Uterus (tissue), 3 donors: ENCODE measurements at regions not wholly inside any gene's neighbourhood (a gene's known extent, or its start where the extent isn't known, plus 50 kb on each side); places are given as distances from the start of the nearest gene placed in this dataset.

Experiments
- DNase-seq, 2 donors: peaks; one replicate each; pipeline ENCODE4 v3.0.0-alpha.2; 2019 to 2020
- H3K27ac ChIP-seq, 2 donors: fragments of 200-600 bp; sonication (generic); 1 replicate in 1 of 2; 2 replicates in 1 of 2; pipeline ENCODE4 v1.5.1; 2016 to 2018
- H3K27me3 ChIP-seq, 2 donors: fragments of 200-600 bp; sonication (generic); one replicate each; pipeline ENCODE4 v1.5.1; 2018 to 2019; ENCODE audit warnings: control low read depth in 1 of 2
- H3K36me3 ChIP-seq, 2 donors: fragments of 200-600 bp; sonication (generic); one replicate each; pipeline ENCODE4 v1.5.1; 2019; ENCODE audit warnings: control low read depth in 1 of 2
- H3K4me1 ChIP-seq, 2 donors: fragments of 200-600 bp; sonication (generic); one replicate each; pipeline ENCODE4 v1.5.1; 2018 to 2019; ENCODE audit warnings: control low read depth in 1 of 2
- H3K4me3 ChIP-seq, 2 donors: fragments of 200-600 bp; sonication (generic); 1 replicate in 1 of 2; 2 replicates in 1 of 2; pipeline ENCODE4 v1.5.1; 2018 to 2019; ENCODE audit warnings: mild to moderate bottlenecking in 1 of 2
- H3K9me3 ChIP-seq, 2 donors: fragments of 200-600 bp; sonication (generic); one replicate each; pipeline ENCODE4 v1.5.1; 2019; ENCODE audit warnings: control low read depth in 1 of 2
- POLR2A ChIP-seq, 2 donors: fragments of 450-650 bp; IDR thresholded peaks; one replicate each; pipeline ENCODE4 v1.6.1; 2016; ENCODE audit warnings: antibody characterized with exemption in 2 of 2, mild to moderate bottlenecking in 1 of 2, moderate library complexity in 1 of 2
- intact Hi-C: fragments of 100-400 bp; cut with DNase I; formaldehyde crosslinking; loops from one replicate; pipeline ENCODE4 v1.15.1; 2023; ENCODE audit warnings: low total_unique reads
- TF ChIP-seq, protein P1 (sequence below), 4 experiments: fragments of 200-600 bp in 2 of 4; fragments of 450-650 bp in 2 of 4; sonication (generic) in 2 of 4; IDR thresholded peaks; one replicate each; pipeline ENCODE4 v1.5.1; 2016 to 2019; ENCODE audit warnings: antibody characterized with exemption in 4 of 4, mild to moderate bottlenecking in 2 of 4, moderate library complexity in 1 of 4
- donor health status: DM: yes; HTN: yes; CAD: no.

DNA sequence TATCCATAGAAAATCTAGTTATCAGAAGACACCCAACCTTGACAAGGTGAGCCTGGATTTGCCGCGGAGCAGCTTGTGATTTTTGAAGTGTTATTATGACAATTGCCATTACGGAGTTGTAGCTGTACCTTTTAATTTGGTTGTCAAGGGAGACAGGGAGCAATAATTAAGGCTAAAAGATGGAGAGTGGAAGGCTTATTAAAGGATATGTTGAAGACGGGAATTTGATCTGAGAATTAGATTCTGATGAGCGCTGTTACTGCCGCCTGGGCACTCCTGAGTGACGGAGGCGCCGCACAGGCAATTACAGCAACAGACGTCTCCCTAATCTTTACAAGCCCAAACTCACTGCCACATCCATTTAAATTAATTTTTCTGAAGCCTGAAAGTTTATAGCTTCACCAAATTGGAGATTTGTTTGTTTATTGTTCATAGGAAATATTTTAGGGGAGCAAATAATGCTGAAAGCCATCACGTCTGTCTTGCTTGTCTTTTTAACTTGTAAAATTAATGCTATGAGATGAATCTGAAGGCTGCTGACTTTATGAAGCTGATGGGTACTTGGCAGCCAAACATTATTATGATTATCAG is 475.0 kb upstream of the ADARB2 start:
- Histone ChIP-seq H3K36me3 (no peaks in the 10 kb centered on the region), H3K27me3 (no peaks in the 10 kb centered on the region), H3K27ac (no peak overlapping the region), H3K4me1 (no peaks in the 10 kb centered on the region), H3K9me3 (no peaks in the 10 kb centered on the region), H3K4me3 (no peak overlapping the region)
- no peak for TF ChIP-seq POLR2A (IDR thresholded peaks at IDR 0.05)
- TF ChIP-seq, protein P1, sequence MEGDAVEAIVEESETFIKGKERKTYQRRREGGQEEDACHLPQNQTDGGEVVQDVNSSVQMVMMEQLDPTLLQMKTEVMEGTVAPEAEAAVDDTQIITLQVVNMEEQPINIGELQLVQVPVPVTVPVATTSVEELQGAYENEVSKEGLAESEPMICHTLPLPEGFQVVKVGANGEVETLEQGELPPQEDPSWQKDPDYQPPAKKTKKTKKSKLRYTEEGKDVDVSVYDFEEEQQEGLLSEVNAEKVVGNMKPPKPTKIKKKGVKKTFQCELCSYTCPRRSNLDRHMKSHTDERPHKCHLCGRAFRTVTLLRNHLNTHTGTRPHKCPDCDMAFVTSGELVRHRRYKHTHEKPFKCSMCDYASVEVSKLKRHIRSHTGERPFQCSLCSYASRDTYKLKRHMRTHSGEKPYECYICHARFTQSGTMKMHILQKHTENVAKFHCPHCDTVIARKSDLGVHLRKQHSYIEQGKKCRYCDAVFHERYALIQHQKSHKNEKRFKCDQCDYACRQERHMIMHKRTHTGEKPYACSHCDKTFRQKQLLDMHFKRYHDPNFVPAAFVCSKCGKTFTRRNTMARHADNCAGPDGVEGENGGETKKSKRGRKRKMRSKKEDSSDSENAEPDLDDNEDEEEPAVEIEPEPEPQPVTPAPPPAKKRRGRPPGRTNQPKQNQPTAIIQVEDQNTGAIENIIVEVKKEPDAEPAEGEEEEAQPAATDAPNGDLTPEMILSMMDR (IDR thresholded peaks at IDR 0.05) = no peak
- no peak for DNase-seq
- intact Hi-C loops = no loop called here

DNA sequence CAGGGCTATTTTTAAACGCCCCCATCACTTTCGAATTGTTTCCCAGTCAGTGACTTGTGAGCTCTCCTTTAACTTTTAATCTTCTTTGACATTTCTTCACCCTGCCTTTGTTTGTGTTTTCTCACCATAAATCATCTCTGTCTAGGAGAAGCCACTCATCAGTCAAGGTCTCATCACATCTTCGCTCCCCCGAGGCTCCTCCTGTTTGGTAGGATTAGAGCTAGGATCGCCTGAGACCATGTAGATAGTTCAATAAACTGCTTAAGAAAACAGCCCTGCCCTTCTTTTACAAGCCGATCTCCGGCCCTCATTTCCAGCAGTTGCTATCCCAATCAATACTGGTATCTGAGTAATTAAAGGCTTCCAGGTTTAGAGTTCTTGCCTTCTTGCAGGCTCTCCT is 472.8 kb upstream of the ADARB2 start:
- H3K9me3 ChIP-seq = no peaks in the 10 kb centered on the region
- intact Hi-C loops = no loop called here
- no peak overlapping the region for H3K27ac ChIP-seq
- H3K36me3 ChIP-seq = no peaks in the 10 kb centered on the region
- no peak for TF ChIP-seq POLR2A (IDR thresholded peaks at IDR 0.05)
- no peaks in the 10 kb centered on the region for H3K27me3 ChIP-seq
- H3K4me3 ChIP-seq = no peak overlapping the region
- no peaks in the 10 kb centered on the region for H3K4me1 ChIP-seq
- no peak for DNase-seq

DNA sequence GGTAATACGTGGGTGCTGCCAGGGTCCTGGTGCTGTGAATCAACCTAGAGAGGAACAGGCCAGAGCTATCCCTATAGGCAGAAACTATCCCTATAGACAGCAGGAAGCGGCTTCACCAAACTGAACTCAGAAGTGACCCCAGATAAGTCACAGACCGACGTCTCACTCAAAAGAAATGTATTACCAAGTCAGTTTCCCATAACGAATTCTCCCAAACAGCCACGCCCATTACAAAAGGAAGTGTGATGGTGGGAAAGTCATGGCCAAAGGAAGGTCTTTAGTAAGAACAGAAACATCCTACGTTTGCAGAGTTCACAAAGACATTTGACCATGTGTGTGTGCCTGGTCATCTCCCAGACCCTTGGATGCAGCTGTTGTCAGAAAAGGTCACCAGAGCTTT is 470.8 kb upstream of the ADARB2 start:
- H3K36me3 ChIP-seq = no peaks in the 10 kb centered on the region
- H3K27me3 ChIP-seq = no peaks in the 10 kb centered on the region
- no peaks in the 10 kb centered on the region for H3K4me1 ChIP-seq
- TF ChIP-seq POLR2A (IDR thresholded peaks at IDR 0.05) = no peak
- TF ChIP-seq, protein P1 (IDR thresholded peaks at IDR 0.05) = no peak
- no peaks in the 10 kb centered on the region for H3K9me3 ChIP-seq
- no peak overlapping the region for H3K27ac ChIP-seq
- intact Hi-C loops = no loop called here
- H3K4me3 ChIP-seq = no peak overlapping the region
- no peak for DNase-seq

DNA sequence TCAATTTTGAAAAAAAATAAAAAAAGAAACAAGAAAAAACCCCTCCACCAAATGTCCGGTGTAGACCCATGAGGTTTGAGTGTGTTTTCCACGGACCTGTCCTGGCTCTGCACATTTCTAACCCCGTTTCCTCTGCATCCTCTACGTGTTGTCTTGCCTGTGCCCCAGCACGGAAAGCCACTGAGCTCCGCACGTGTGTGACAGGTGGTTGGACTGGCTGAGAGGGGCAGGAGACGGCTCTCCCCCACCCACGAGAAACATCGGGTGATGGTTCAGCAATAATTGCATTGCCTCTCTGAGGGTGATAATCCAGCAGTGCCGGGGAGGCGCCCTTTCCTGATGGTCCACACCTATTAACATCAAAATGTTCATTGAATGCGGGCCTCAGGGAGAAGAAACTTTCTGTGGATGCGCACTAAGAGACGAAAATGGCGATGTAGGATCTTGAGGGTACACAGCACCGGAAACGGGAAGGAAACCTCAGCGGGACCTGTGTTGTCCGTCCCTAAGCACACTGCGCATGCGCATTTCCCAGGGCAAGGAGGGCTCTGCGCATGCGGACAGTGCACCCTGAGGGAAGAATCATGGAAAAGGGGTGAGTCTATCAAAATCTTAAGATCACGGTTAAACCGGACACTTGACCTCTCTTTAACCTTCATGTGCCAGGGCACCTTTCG is 470.1 kb upstream of the ADARB2 start:
- TF ChIP-seq, protein P1 (IDR thresholded peaks at IDR 0.05) = no peak
- TF ChIP-seq POLR2A (IDR thresholded peaks at IDR 0.05) = no peak
- intact Hi-C loops = no loop called here
- DNase-seq = no peak

DNA sequence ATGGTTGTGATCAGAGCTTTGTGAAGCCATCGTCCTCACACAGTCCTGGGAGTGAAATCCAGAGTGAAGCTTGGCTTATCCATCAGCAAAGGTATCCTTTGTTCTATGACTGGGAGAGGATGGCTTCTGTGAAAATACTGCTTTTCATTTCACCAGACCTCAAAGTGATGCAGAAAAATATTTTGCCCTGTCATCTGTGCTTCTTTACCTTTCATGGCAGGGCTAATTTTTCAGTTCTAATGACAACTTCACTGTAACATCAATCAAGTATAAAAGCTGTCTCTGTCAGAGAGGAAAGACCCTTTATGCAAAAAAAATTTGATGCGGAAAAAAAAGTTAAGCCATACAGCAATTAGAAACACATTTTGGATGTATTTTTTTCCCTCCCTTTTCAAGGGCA is 468.1 kb upstream of the ADARB2 start:
- TF ChIP-seq, protein P1 (IDR thresholded peaks at IDR 0.05) = no peak
- no peak for TF ChIP-seq POLR2A (IDR thresholded peaks at IDR 0.05)
- DNase-seq = no peak
- intact Hi-C loops = no loop called here
- H3K9me3 ChIP-seq = no peaks in the 10 kb centered on the region
- no peak overlapping the region for H3K27ac ChIP-seq
- H3K4me3 ChIP-seq = no peak overlapping the region
- no peaks in the 10 kb centered on the region for H3K4me1 ChIP-seq
- H3K27me3 ChIP-seq = no peaks in the 10 kb centered on the region
- H3K36me3 ChIP-seq = no peaks in the 10 kb centered on the region

More for the DNA sequence above, 470.1 kb upstream of the ADARB2 start:
- Histone ChIP-seq H3K4me3 (no peak overlapping the region), H3K36me3 (no peaks in the 10 kb centered on the region), H3K9me3 (no peaks in the 10 kb centered on the region), H3K27me3 (no peaks in the 10 kb centered on the region), H3K4me1 (no peaks in the 10 kb centered on the region), H3K27ac (no peak overlapping the region)
